ENCODE measurements at regions not wholly inside any gene's neighbourhood (a gene's known extent, or its start where the extent isn't known, plus 50 kb on each side); places are given as distances from the start of the nearest gene placed in this dataset.
"Not testable (repeated sequence)": the region's sequence is repeated elsewhere in the genome, so short reads cannot be mapped to it uniquely, and the experiment has no call there.

- not testable (repeated sequence) for TF ChIP-seq CTCF (IDR thresholded peaks at IDR 0.05; ENCODE audit: low read depth, low read length); POLR2A (IDR thresholded peaks at IDR 0.05; ENCODE audit: extremely low read depth, insufficient read length)
Measured at GRCh38 chr5:20940786-20941185, 952.8 kb upstream of the CDH18 start.
